GM12878 (cell line): ENCODE measurements at regions not wholly inside any gene's neighbourhood (a gene's known extent, or its start where the extent isn't known, plus 50 kb on each side); places are given as distances from the start of the nearest gene placed in this dataset.

ENCODE experiments used
- ATAC-seq: fragments of 200-7000 bp; cut with Tn5 transposase; 3 replicates; pipeline ENCODE4 v1.9.1; 2020; ENCODE audit warnings: mild to moderate bottlenecking, moderate library complexity
- BruUV-seq: library from RNA; stranded (reverse); fragments of 400-500 nt; replicated peaks from 2 replicates; lab custom pipeline; 2021; lab: Mats Ljungman, UMichigan
- CTCF ChIA-PET: fragments of 300-600 bp; sonication (Branson Sonifier 250); formaldehyde crosslinking; extraction: SDS; loops from one replicate; lab custom pipeline; 2021; ENCODE audit warnings: inconsistent platforms; lab: Yijun Ruan, JAX
- POLR2A ChIA-PET: fragments of 350-600 bp; formaldehyde crosslinking; extraction: SDS; loops from one replicate; lab custom pipeline; 2021; ENCODE audit warnings: inconsistent platforms; lab: Charles Lee
- RAD21 ChIA-PET: fragments of 300-600 bp; sonication (Branson Sonifier 250); formaldehyde crosslinking; loops from one replicate; lab custom pipeline; 2023; ENCODE audit warnings: antibody characterized with exemption; ENCODE audit not compliant: unreplicated experiment; lab: Charles Lee
- SMC1A ChIA-PET: fragments of 300-600 bp; sonication (Branson Sonifier 250); formaldehyde crosslinking; loops from one replicate; lab custom pipeline; 2023; ENCODE audit not compliant: unreplicated experiment, uncharacterized antibody; lab: Charles Lee
- DNase-seq: peaks from one replicate; pipeline ENCODE4 v3.0.0-alpha.2; 2011; ENCODE audit warnings: low read depth, low spot score
- FAIRE-seq: peaks from 3 replicates; lab custom pipeline; 2011; peaks lifted over from hg19 to GRCh38; lab: Jason Lieb, UNC
- H2AFZ ChIP-seq: 2 replicates; pipeline ENCODE4 v1.6.0; 2011; ENCODE audit warnings: low read depth, low read length, control low read depth; ENCODE audit not compliant: control insufficient read depth
- H3K27ac ChIP-seq: 2 replicates; pipeline ENCODE4 v1.5.1; 2011; ENCODE audit warnings: control low read depth; ENCODE audit not compliant: control insufficient read depth, insufficient read depth
- H3K27me3 ChIP-seq, 2 experiments: replicated peaks in 1 of 2; 2 replicates each; pipeline versions ENCODE4 v1.6.0 to v1.6.1; 2011; ENCODE audit warnings: low read length in 1 of 2; ENCODE audit not compliant: control insufficient read depth in 2 of 2, insufficient read depth in 2 of 2
- H3K36me3 ChIP-seq, 2 experiments: 2 replicates each; pipeline ENCODE4 v1.5.1; 2011; ENCODE audit warnings: low read length in 1 of 2; ENCODE audit not compliant: control insufficient read depth in 2 of 2, insufficient read depth in 2 of 2
- H3K4me1 ChIP-seq: 2 replicates; pipeline ENCODE4 v1.6.1; 2011; ENCODE audit warnings: mild to moderate bottlenecking, low read length, moderate library complexity, mixed read lengths; ENCODE audit not compliant: control insufficient read depth, insufficient read depth
- H3K4me2 ChIP-seq: 2 replicates; pipeline ENCODE4 v1.6.0; 2011; ENCODE audit warnings: control low read depth; ENCODE audit not compliant: control insufficient read depth, insufficient read depth
- H3K4me3 ChIP-seq: fragments of 200-600 bp; sonication (generic); 2 replicates; pipeline ENCODE4 v1.5.1; 2016
- H3K79me2 ChIP-seq: 2 replicates; pipeline ENCODE4 v1.6.0; 2011; ENCODE audit warnings: low read length; ENCODE audit not compliant: control insufficient read depth, insufficient read depth
- H3K9ac ChIP-seq: 2 replicates; pipeline ENCODE4 v1.8.0; 2011; ENCODE audit warnings: low read length, control low read depth, mixed read lengths; ENCODE audit not compliant: control insufficient read depth, insufficient read depth
- H3K9me3 ChIP-seq: replicated peaks from 3 replicates; pipeline ENCODE4 v1.5.1; 2011; ENCODE audit warnings: mild to moderate bottlenecking, low read length; ENCODE audit not compliant: control insufficient read depth, insufficient read depth
- H4K20me1 ChIP-seq: 2 replicates; pipeline ENCODE4 v1.6.0; 2011; ENCODE audit not compliant: control insufficient read depth, insufficient read depth
- BRCA1 ChIP-seq: IDR thresholded peaks from 2 replicates; pipeline ENCODE4 v1.6.1; 2011; ENCODE audit warnings: low read depth, low read length, improper control_type of control experiment
- CUX1 ChIP-seq: IDR thresholded peaks from 2 replicates; pipeline ENCODE4 v1.6.1; 2012; ENCODE audit warnings: improper control_type of control experiment, low read depth, low read length; ENCODE audit not compliant: insufficient replicate concordance
- EED ChIP-seq: sonication (generic); IDR thresholded peaks from 2 replicates; pipeline ENCODE4 v1.6.1; 2016; ENCODE audit warnings: antibody characterized with exemption, low read depth
- HDGF ChIP-seq: fragments of 450-650 bp; IDR thresholded peaks from 2 replicates; pipeline ENCODE4 v1.6.1; 2016; ENCODE audit warnings: antibody characterized with exemption
- IRF4 ChIP-seq: IDR thresholded peaks from 2 replicates; pipeline ENCODE4 v1.6.1; 2011; ENCODE audit warnings: low read depth, low read length
- JUNB ChIP-seq: IDR thresholded peaks from 2 replicates; pipeline ENCODE4 v1.6.1; 2016; ENCODE audit warnings: antibody characterized with exemption, mild to moderate bottlenecking
- LARP7 ChIP-seq: fragments of 450-650 bp; IDR thresholded peaks from 2 replicates; pipeline ENCODE4 v1.6.1; 2017; ENCODE audit warnings: mild to moderate bottlenecking
- NR2C1 ChIP-seq: fragments of 450-650 bp; IDR thresholded peaks from 2 replicates; pipeline ENCODE4 v1.6.1; 2017; ENCODE audit warnings: antibody characterized with exemption, mild to moderate bottlenecking, moderate library complexity
- RB1 ChIP-seq: fragments of 450-650 bp; formaldehyde crosslinking; IDR thresholded peaks from 2 replicates; pipeline ENCODE4 v1.6.1; 2017; ENCODE audit warnings: mild to moderate bottlenecking, borderline replicate concordance
- SP1 ChIP-seq: IDR thresholded peaks from one replicate; pipeline ENCODE4 v1.6.1; 2011; ENCODE audit warnings: low read depth, low read length
- WRNIP1 ChIP-seq: IDR thresholded peaks from 2 replicates; pipeline ENCODE4 v1.6.1; 2011; ENCODE audit warnings: low read depth, low read length, improper control_type of control experiment, borderline replicate concordance
- ZNF217 ChIP-seq: fragments of 450-650 bp; IDR thresholded peaks from 2 replicates; pipeline ENCODE4 v1.6.1; 2017; ENCODE audit warnings: antibody characterized with exemption, mild to moderate bottlenecking
- WGBS: methylation state at CpG from one replicate; pipeline ENCODE4 v1.1.6; 2016; ENCODE audit warnings: low lambda C conversion rate; ENCODE audit not compliant: insufficient replicate concordance, insufficient coverage; ENCODE audit errors: missing lambda C conversion rate; 5-methylcytosine and 5-hydroxymethylcytosine counted together
- in situ Hi-C: fragments of 300-500 bp; cut with MboI; formaldehyde crosslinking; loops from 9 replicates; pipeline ENCODE4 v1.14.3; 2018; ENCODE audit warnings: mixed read lengths
- intact Hi-C: fragments of 100-400 bp; cut with micrococcal nuclease; formaldehyde crosslinking; loops from one replicate; pipeline ENCODE4 v1.14.2; 2022; ENCODE audit not compliant: unreplicated experiment
- TF ChIP-seq, protein P1 (sequence below): fragments of 450-650 bp; formaldehyde crosslinking; IDR thresholded peaks from 2 replicates; pipeline ENCODE4 v1.4.0; 2020; ENCODE audit warnings: mild to moderate bottlenecking, moderate library complexity
- TF ChIP-seq, protein P2 (sequence below): IDR thresholded peaks from 2 replicates; pipeline ENCODE4 v1.6.1; 2011; ENCODE audit warnings: borderline replicate concordance, low read depth, mild to moderate bottlenecking, moderate library complexity, low read length; ENCODE audit not compliant: insufficient read depth, poor library complexity, severe bottlenecking
- TF ChIP-seq, protein P3 (sequence below): IDR thresholded peaks from 2 replicates; pipeline ENCODE4 v1.6.1; 2012; ENCODE audit warnings: low read depth, low read length, improper control_type of control experiment

- Histone ChIP-seq H3K4me3 (no peak overlapping the region), H3K27me3 (no peaks in the 10 kb centered on the region), H4K20me1 (no peaks in the 10 kb centered on the region), H3K79me2 (no peaks in the 10 kb centered on the region), H2AFZ (no peak overlapping the region)
- CTCF ChIA-PET, result interaction anchor here (0.7 to 1.3 kb wide), 5 partner anchors 17 to 1167 kb away, joined by 3 to 10 read pairs (median 5); no protein-coding TSS in a partner anchor
- in situ Hi-C loops, result loop anchor here (5.0 kb wide), 1 partner anchor 246 kb away; no protein-coding TSS in a partner anchor
- POLR2A ChIA-PET, result no interaction called here
- SMC1A ChIA-PET, result no interaction called here
- TF ChIP-seq, protein P1, sequence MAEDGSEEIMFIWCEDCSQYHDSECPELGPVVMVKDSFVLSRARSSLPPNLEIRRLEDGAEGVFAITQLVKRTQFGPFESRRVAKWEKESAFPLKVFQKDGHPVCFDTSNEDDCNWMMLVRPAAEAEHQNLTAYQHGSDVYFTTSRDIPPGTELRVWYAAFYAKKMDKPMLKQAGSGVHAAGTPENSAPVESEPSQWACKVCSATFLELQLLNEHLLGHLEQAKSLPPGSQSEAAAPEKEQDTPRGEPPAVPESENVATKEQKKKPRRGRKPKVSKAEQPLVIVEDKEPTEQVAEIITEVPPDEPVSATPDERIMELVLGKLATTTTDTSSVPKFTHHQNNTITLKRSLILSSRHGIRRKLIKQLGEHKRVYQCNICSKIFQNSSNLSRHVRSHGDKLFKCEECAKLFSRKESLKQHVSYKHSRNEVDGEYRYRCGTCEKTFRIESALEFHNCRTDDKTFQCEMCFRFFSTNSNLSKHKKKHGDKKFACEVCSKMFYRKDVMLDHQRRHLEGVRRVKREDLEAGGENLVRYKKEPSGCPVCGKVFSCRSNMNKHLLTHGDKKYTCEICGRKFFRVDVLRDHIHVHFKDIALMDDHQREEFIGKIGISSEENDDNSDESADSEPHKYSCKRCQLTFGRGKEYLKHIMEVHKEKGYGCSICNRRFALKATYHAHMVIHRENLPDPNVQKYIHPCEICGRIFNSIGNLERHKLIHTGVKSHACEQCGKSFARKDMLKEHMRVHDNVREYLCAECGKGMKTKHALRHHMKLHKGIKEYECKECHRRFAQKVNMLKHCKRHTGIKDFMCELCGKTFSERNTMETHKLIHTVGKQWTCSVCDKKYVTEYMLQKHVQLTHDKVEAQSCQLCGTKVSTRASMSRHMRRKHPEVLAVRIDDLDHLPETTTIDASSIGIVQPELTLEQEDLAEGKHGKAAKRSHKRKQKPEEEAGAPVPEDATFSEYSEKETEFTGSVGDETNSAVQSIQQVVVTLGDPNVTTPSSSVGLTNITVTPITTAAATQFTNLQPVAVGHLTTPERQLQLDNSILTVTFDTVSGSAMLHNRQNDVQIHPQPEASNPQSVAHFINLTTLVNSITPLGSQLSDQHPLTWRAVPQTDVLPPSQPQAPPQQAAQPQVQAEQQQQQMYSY (CRISPR knock-in tag), result no peak
- TF ChIP-seq NR2C1 (no peak), BRCA1 (no peak), CUX1 (no peak), ZNF217 (no peak), LARP7 (no peak), WRNIP1 (no peak), RB1 (no peak), HDGF (no peak), IRF4 (no peak), SP1 (no peak), JUNB (no peak), EED (no peak)
- TF ChIP-seq, protein P2, sequence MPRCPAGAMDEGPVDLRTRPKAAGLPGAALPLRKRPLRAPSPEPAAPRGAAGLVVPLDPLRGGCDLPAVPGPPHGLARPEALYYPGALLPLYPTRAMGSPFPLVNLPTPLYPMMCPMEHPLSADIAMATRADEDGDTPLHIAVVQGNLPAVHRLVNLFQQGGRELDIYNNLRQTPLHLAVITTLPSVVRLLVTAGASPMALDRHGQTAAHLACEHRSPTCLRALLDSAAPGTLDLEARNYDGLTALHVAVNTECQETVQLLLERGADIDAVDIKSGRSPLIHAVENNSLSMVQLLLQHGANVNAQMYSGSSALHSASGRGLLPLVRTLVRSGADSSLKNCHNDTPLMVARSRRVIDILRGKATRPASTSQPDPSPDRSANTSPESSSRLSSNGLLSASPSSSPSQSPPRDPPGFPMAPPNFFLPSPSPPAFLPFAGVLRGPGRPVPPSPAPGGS, result no peak
- TF ChIP-seq, protein P3, sequence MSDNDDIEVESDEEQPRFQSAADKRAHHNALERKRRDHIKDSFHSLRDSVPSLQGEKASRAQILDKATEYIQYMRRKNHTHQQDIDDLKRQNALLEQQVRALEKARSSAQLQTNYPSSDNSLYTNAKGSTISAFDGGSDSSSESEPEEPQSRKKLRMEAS, result no peak
- TF ChIP-seq, all 136 proteins: peak for 0
- Histone ChIP-seq H3K4me1 (no peaks in the 10 kb centered on the region), H3K36me3 (no peaks in the 10 kb centered on the region), H3K27ac (no peak overlapping the region), H3K9ac (no peak overlapping the region), H3K4me2 (no peak overlapping the region), H3K9me3 (no peaks in the 10 kb centered on the region)
- WGBS, result 53% methylated on average over 2 of the region's 2 CpGs
- intact Hi-C loops, result no loop called here
- no peak for DNase-seq
- no peak for ATAC-seq
- FAIRE-seq, result no peak
- BruUV-seq, result no TSS peak
- RAD21 ChIA-PET, result interaction anchor here (1.6 kb wide), 1 partner anchor 112 kb away, joined by 6 read pairs; no protein-coding TSS in a partner anchor
Measured at GRCh38 chr21:16081304-16081703, 351.5 kb downstream of the USP25 start.
